OCI-LY1 (cell line): ENCODE measurements at regions not wholly inside any gene's neighbourhood (a gene's known extent, or its start where the extent isn't known, plus 50 kb on each side); places are given as distances from the start of the nearest gene placed in this dataset.

Experiments used
- H2AFZ ChIP-seq: fragments of 200-600 bp; sonication (generic), shearing (Covaris generic); 2 replicates; pipeline ENCODE4 v1.6.0; 2014; ENCODE audit warnings: antibody characterized with exemption, mild to moderate bottlenecking, low read length
- H3F3A ChIP-seq: fragments of 200-600 bp; sonication (generic), shearing (Covaris generic); 2 replicates; pipeline ENCODE4 v1.6.0; 2014; ENCODE audit warnings: mild to moderate bottlenecking, antibody characterized with exemption, low read length, moderate library complexity; ENCODE audit not compliant: insufficient read depth
- H3K27ac ChIP-seq: fragments of 200-600 bp; sonication (generic); 2 replicates; pipeline ENCODE4 v1.5.1; 2014; ENCODE audit warnings: low read length, mixed run types, mild to moderate bottlenecking, low read depth; ENCODE audit not compliant: poor library complexity, severe bottlenecking
- H3K27me3 ChIP-seq: fragments of 200-600 bp; sonication (generic); 2 replicates; pipeline ENCODE4 v1.6.0; 2014; ENCODE audit warnings: antibody characterized with exemption, mild to moderate bottlenecking, low read length, moderate library complexity; ENCODE audit not compliant: insufficient read depth
- H3K36me3 ChIP-seq: fragments of 200-600 bp; sonication (generic); 2 replicates; pipeline ENCODE4 v1.6.1; 2014; ENCODE audit warnings: mild to moderate bottlenecking, antibody characterized with exemption, low read length, moderate library complexity, mixed read lengths; ENCODE audit not compliant: insufficient read depth
- H3K4me1 ChIP-seq: fragments of 200-600 bp; sonication (generic); 2 replicates; pipeline ENCODE4 v1.5.1; 2014; ENCODE audit warnings: mild to moderate bottlenecking, low read length, moderate library complexity; ENCODE audit not compliant: insufficient read depth, severe bottlenecking
- H3K4me2 ChIP-seq: fragments of 200-600 bp; sonication (generic), shearing (Covaris generic); 2 replicates; pipeline ENCODE4 v1.6.1; 2014; ENCODE audit warnings: low read length
- H3K4me3 ChIP-seq: fragments of 200-600 bp; sonication (generic); 2 replicates; pipeline ENCODE4 v1.5.1; 2014; ENCODE audit warnings: low read length, low read depth, mild to moderate bottlenecking, mixed read lengths; ENCODE audit not compliant: poor library complexity, severe bottlenecking
- H3K79me2 ChIP-seq: fragments of 200-600 bp; shearing (Covaris generic); 2 replicates; pipeline ENCODE4 v1.6.1; 2016; ENCODE audit warnings: mixed run types, low read length, mixed read lengths; ENCODE audit not compliant: insufficient read depth
- H3K9ac ChIP-seq: fragments of 200-600 bp; sonication (generic), shearing (Covaris generic); 2 replicates; pipeline ENCODE4 v1.6.1; 2014; ENCODE audit warnings: mild to moderate bottlenecking, low read length, mixed read lengths
- H3K9me2 ChIP-seq: fragments of 200-600 bp; sonication (generic), shearing (Covaris generic); 2 replicates; pipeline ENCODE4 v1.6.1; 2014; ENCODE audit warnings: low read depth, mild to moderate bottlenecking, low read length, mixed read lengths
- H3K9me3 ChIP-seq: fragments of 200-600 bp; shearing (Covaris generic); 2 replicates; pipeline ENCODE4 v1.6.1; 2014; ENCODE audit warnings: low read length, mixed read lengths
- H4K20me1 ChIP-seq: fragments of 200-600 bp; sonication (generic), shearing (Covaris generic); 2 replicates; pipeline ENCODE4 v1.6.0; 2016; ENCODE audit warnings: mild to moderate bottlenecking, low read length; ENCODE audit not compliant: insufficient read depth
- CTCF ChIP-seq: fragments of 200-600 bp; sonication (generic), shearing (Covaris generic); IDR thresholded peaks from 2 replicates; pipeline ENCODE4 v1.5.1; 2017; ENCODE audit warnings: mild to moderate bottlenecking, antibody characterized with exemption, low read length, moderate library complexity, mixed read lengths
- EZH2 ChIP-seq: fragments of 200-600 bp; sonication (generic), shearing (Covaris generic); IDR thresholded peaks from 2 replicates; pipeline ENCODE4 v1.8.0; 2017; ENCODE audit warnings: borderline replicate concordance, mixed run types, mild to moderate bottlenecking, antibody characterized with exemption, low read length, moderate library complexity, mixed read lengths

GRCh38 chr4:148986951-148987350 is 544.7 kb upstream of the NR3C2 start:
- H3K9ac ChIP-seq: no peak overlapping the region
- H3F3A ChIP-seq: no peaks in the 10 kb centered on the region
- TF ChIP-seq CTCF: no peak
- TF ChIP-seq EZH2: no peak
- peaks cover 67% of the 10 kb centered on the region for H3K4me1 ChIP-seq
- no peaks in the 10 kb centered on the region for H3K79me2 ChIP-seq
- H3K4me3 ChIP-seq: no peak overlapping the region
- no peak overlapping the region for H3K4me2 ChIP-seq
- peak overlapping the region; percentile 4 for H3K27ac ChIP-seq
- no peaks in the 10 kb centered on the region for H3K36me3 ChIP-seq
- no peak overlapping the region for H2AFZ ChIP-seq
- no peaks in the 10 kb centered on the region for H3K9me2 ChIP-seq
- H4K20me1 ChIP-seq: no peaks in the 10 kb centered on the region
- H3K9me3 ChIP-seq: no peaks in the 10 kb centered on the region
- no peaks in the 10 kb centered on the region for H3K27me3 ChIP-seq

- H3K9me2 ChIP-seq: no peaks in the 10 kb centered on the region
- no peaks in the 10 kb centered on the region for H3F3A ChIP-seq
- no peak overlapping the region for H2AFZ ChIP-seq
- peaks cover 70% of the 10 kb centered on the region for H3K4me1 ChIP-seq
- TF ChIP-seq EZH2 (no peak), CTCF (no peak)
- H3K27ac ChIP-seq: peak overlapping the region; percentile 96
- no peaks in the 10 kb centered on the region for H4K20me1 ChIP-seq
- H3K4me2 ChIP-seq: no peak overlapping the region
- H3K79me2 ChIP-seq: no peaks in the 10 kb centered on the region
- no peaks in the 10 kb centered on the region for H3K36me3 ChIP-seq
- H3K27me3 ChIP-seq: no peaks in the 10 kb centered on the region
- H3K9me3 ChIP-seq: no peaks in the 10 kb centered on the region
- H3K4me3 ChIP-seq: no peak overlapping the region
- no peak overlapping the region for H3K9ac ChIP-seq
These were observed 542.7 kb upstream of the NR3C2 start for GRCh38 chr4:148984951-148985350.

- no peaks in the 10 kb centered on the region for H3K27me3 ChIP-seq
- H2AFZ ChIP-seq: no peak overlapping the region
- no peaks in the 10 kb centered on the region for H3K36me3 ChIP-seq
- H3K9me3 ChIP-seq: no peaks in the 10 kb centered on the region
- peak overlapping the region; percentile 42 for H3K4me3 ChIP-seq
- peak overlapping the region; percentile 96 for H3K27ac ChIP-seq
- no peaks in the 10 kb centered on the region for H4K20me1 ChIP-seq
- TF ChIP-seq CTCF (no peak), EZH2 (no peak)
- peak overlapping the region; percentile 61; the same call in 1 of the 2 replicates for H3K9ac ChIP-seq
- H3K4me2 ChIP-seq: peak overlapping the region; percentile 58
- no peaks in the 10 kb centered on the region for H3K9me2 ChIP-seq
- H3K4me1 ChIP-seq: peaks cover 64% of the 10 kb centered on the region
- H3K79me2 ChIP-seq: no peaks in the 10 kb centered on the region
- no peaks in the 10 kb centered on the region for H3F3A ChIP-seq
These were observed 540.0 kb upstream of the NR3C2 start for GRCh38 chr4:148982200-148982599.
